ENCODE measurements at regions not wholly inside any gene's neighbourhood (a gene's known extent, or its start where the extent isn't known, plus 50 kb on each side); places are given as distances from the start of the nearest gene placed in this dataset.
"Not testable (repeated sequence)": the region's sequence is repeated elsewhere in the genome, so short reads cannot be mapped to it uniquely, and the experiment has no call there.

DNA sequence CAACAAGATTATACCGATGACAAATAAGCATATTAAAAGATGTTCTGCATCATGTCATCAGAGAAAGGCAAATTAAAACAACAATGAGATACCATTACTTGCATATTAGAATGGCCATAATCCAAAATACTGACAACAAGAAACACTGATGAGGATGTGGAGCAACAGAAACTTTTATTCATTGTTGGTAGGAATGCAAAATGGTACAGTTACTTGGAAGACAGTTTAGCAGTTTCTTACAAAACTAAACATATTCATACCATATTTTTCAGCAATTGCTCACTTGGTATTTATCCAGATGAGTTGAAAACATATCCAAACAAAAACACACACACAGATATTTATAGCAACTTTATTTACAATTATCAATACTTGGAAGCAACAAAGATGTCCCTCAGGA is 160.9 kb upstream of the MME start:
- Histone ChIP-seq H3K27ac (no peak overlapping the region), H3K9me3 (peaks cover 34% of the 10 kb centered on the region), H3K4me3 (no peak overlapping the region), H3K9ac (no peak overlapping the region), H4K20me1 (no peaks in the 10 kb centered on the region), H3K4me1 (no peaks in the 10 kb centered on the region), H3K4me2 (no peak overlapping the region), H3K27me3 (no peaks in the 10 kb centered on the region), H3K36me3 (no peaks in the 10 kb centered on the region)
- no peak for TF ChIP-seq Cebpa-rat (IDR thresholded peaks at IDR 0.05)

DNA sequence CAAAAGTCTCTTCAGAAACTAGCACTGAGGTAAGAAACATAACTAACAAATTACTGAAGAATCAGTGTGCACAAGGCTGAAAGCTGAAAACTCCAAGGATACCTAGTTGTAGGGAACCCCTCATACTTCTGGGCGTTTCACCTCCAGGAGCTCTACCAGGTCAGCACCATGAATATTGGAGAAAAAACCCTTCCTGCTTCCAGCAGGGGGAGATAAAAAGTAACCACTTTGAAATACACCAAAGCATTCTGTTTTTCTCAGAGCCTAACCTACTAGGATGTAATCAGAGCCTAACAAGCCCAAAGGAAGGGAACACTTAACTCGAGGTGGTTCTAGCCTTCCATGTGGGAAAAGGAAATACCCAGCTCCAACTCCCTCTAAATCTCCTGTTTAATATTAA is 175.8 kb upstream of the MME start:
- Histone ChIP-seq H3K27ac (no peak overlapping the region), H3K4me3 (no peak overlapping the region), H3K36me3 (no peaks in the 10 kb centered on the region), H3K9ac (no peak overlapping the region), H3K4me2 (no peak overlapping the region), H3K4me1 (no peaks in the 10 kb centered on the region), H4K20me1 (no peaks in the 10 kb centered on the region), H3K9me3 (no peaks in the 10 kb centered on the region), H3K27me3 (no peaks in the 10 kb centered on the region)
- TF ChIP-seq Cebpa-rat (IDR thresholded peaks at IDR 0.05) = no peak

- not testable (repeated sequence) for H3K4me1 ChIP-seq, H3K4me3 ChIP-seq, H3K27ac ChIP-seq, H3K9me3 ChIP-seq, H4K20me1 ChIP-seq, H3K9ac ChIP-seq, H3K4me2 ChIP-seq, H3K27me3 ChIP-seq, H3K36me3 ChIP-seq
These were observed 177.6 kb upstream of the MME start for GRCh38 chr3:154902495-154902894.

DNA sequence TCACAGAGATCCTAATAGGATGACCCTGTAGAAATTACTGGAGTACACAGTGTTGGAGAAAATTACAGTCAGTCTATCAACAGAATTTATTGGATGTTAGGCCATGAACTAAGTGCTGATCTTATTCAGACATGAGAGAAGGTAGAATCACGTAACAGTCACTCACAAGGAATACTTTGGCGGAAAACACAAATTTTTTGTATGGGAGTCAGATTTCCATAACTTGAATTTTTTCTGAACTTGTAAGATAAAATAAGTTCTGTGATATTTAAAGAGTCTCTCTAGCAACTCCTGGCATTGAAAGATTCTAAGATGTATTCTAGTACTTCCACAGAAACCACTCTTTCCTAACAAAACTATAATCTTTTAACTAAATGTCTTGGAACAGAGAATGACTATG is 178.8 kb upstream of the MME start:
- no peaks in the 10 kb centered on the region for H4K20me1 ChIP-seq
- no peaks in the 10 kb centered on the region for H3K9me3 ChIP-seq
- H3K4me2 ChIP-seq = no peak overlapping the region
- no peaks in the 10 kb centered on the region for H3K27me3 ChIP-seq
- H3K4me1 ChIP-seq = no peaks in the 10 kb centered on the region
- no peaks in the 10 kb centered on the region for H3K36me3 ChIP-seq
- H3K27ac ChIP-seq = no peak overlapping the region
- no peak for TF ChIP-seq Cebpa-rat (IDR thresholded peaks at IDR 0.05)
- no peak overlapping the region for H3K9ac ChIP-seq
- no peak overlapping the region for H3K4me3 ChIP-seq

GRCh38 chr3:154900816-154901215 is 179.3 kb upstream of the MME start:
- H3K27ac ChIP-seq = no peak overlapping the region
- H3K4me3 ChIP-seq = no peak overlapping the region
- TF ChIP-seq Cebpa-rat (IDR thresholded peaks at IDR 0.05) = no peak
- H3K9me3 ChIP-seq = no peaks in the 10 kb centered on the region
- no peaks in the 10 kb centered on the region for H3K4me1 ChIP-seq
- no peaks in the 10 kb centered on the region for H3K36me3 ChIP-seq
- H3K27me3 ChIP-seq = no peaks in the 10 kb centered on the region
- no peaks in the 10 kb centered on the region for H4K20me1 ChIP-seq
- no peak overlapping the region for H3K9ac ChIP-seq
- no peak overlapping the region for H3K4me2 ChIP-seq

DNA sequence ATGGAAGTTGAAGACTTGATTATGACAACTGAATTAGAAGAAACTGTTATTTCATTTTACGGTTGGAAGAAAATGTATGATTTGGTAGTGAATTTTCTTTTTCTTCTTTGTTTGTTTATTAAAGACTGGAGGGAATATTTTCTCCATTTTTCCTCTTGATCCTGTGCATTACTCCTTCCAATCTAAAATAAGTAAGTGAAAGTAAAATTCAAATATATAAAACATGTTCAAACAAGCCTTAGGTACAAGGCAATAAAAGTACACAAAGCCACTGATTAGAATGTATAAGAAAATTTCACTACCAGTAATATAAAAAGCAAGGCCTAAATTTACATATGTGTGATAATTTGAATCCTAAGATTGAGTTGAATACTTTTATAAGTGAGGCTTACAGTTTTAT is 181.2 kb upstream of the MME start:
- Histone ChIP-seq H3K27ac (no peak overlapping the region), H3K4me1 (no peaks in the 10 kb centered on the region)

DNA sequence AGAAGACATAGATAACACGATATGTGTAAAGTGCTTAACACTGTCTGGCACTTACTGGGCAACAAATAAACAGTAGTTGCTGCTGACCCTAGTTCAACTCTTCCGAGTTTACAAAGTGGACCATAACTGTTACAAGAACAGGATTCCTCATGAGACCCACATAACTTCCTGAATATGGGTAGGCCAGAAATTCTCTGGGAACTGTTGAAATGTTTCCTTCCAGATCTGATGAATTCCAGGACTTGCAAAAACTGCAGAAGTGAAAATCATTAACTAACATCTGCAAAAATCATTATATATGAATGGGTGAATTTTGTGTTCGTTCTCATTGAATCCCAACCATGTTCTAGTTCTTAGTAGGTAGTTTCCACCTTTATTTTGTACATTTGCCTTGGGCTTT is 181.7 kb upstream of the MME start:
- Histone ChIP-seq H3K9me3 (no peaks in the 10 kb centered on the region), H3K27ac (no peak overlapping the region), H4K20me1 (no peaks in the 10 kb centered on the region), H3K4me2 (no peak overlapping the region), H3K36me3 (no peaks in the 10 kb centered on the region), H3K4me3 (no peak overlapping the region), H3K9ac (no peak overlapping the region), H3K27me3 (no peaks in the 10 kb centered on the region), H3K4me1 (no peaks in the 10 kb centered on the region)
- no peak for TF ChIP-seq Cebpa-rat (IDR thresholded peaks at IDR 0.05)

More for the DNA sequence above, 181.2 kb upstream of the MME start:
- Histone ChIP-seq H3K4me3 (no peak overlapping the region), H3K27me3 (no peaks in the 10 kb centered on the region), H3K9me3 (no peaks in the 10 kb centered on the region), H4K20me1 (no peaks in the 10 kb centered on the region), H3K4me2 (no peak overlapping the region), H3K36me3 (no peaks in the 10 kb centered on the region), H3K9ac (no peak overlapping the region)
- TF ChIP-seq Cebpa-rat (IDR thresholded peaks at IDR 0.05) = no peak

DNA sequence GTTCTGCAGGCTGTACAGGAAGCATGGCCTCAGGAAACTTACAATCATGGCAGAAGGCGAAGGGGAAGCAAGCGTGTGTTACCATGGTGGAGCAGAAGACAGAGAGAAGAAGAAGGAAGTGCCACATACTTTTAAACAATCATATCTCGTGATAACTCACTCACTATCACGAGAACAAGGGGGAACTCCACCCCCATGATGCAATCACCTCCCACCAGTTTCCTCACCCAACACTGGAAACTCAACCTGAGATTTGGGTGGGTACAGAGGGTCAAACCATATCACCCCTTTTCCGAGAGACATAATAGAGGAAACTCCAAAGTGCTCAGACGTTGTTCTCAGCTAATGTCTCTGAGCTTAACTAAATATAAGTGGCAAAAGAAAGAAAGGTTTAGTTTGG is 186.3 kb upstream of the MME start:
- H3K4me3 ChIP-seq = no peak overlapping the region
- no peaks in the 10 kb centered on the region for H4K20me1 ChIP-seq
- peaks cover 9% of the 10 kb centered on the region for H3K9me3 ChIP-seq
- H3K9ac ChIP-seq = no peak overlapping the region
- no peak for TF ChIP-seq Cebpa-rat (IDR thresholded peaks at IDR 0.05)
- H3K4me2 ChIP-seq = no peak overlapping the region
- H3K27ac ChIP-seq = no peak overlapping the region
- H3K4me1 ChIP-seq = no peaks in the 10 kb centered on the region
- no peaks in the 10 kb centered on the region for H3K36me3 ChIP-seq
- no peaks in the 10 kb centered on the region for H3K27me3 ChIP-seq

DNA sequence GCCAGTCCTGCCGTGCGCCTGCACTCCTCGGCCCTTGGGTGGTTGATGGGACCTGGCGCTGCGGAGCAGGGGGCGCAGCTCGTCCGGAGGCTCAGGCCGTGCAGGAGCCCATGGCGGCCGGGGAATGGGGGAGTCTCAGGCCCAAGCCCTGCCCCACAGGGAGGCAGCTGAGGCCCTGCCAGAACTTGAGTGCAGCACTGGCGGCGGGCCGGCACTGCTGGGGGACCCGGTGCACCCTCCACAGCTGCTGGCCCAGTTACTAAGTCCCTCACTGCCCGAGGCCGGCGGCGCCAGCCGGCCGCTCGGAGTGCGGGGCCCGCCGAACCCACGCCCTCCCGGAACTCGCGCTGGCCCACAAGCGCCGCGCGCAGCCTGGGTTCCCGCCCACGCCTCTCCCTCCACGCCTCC is 190.9 kb upstream of the MME start:
- Histone ChIP-seq H3K9ac (no peak overlapping the region), H3K9me3 (peaks cover 21% of the 10 kb centered on the region), H3K27ac (no peak overlapping the region), H3K4me2 (no peak overlapping the region), H3K4me1 (peaks cover 9% of the 10 kb centered on the region; the same call in 1 of the 2 replicates), H3K36me3 (no peaks in the 10 kb centered on the region), H3K4me3 (no peak overlapping the region), H3K27me3 (no peaks in the 10 kb centered on the region), H4K20me1 (no peaks in the 10 kb centered on the region)
- no peak for TF ChIP-seq Cebpa-rat (IDR thresholded peaks at IDR 0.05)

DNA sequence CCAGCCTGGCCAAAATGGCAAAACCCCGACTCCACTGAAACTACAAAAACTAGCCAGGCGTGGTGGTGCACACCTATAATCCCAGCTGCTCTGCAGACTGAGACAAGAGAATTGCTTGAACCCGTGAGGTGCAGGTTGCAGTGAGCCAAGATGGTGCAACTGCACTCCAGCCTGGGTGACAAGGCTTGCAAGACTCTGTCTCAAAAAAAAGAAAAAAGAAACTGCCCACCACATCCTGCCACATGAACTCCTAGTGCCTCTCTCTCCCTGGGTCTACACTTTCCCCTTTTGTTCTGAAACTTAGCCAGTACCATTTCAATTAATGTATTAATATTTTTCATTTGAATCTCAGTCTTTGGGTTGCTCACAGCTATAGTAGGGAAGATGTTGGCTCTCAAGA is 192.2 kb upstream of the MME start:
- peaks cover 21% of the 10 kb centered on the region for H3K9me3 ChIP-seq
- peaks cover 9% of the 10 kb centered on the region; the same call in 1 of the 2 replicates for H3K4me1 ChIP-seq
- no peak overlapping the region for H3K4me3 ChIP-seq
- TF ChIP-seq Cebpa-rat (IDR thresholded peaks at IDR 0.05) = no peak
- no peaks in the 10 kb centered on the region for H3K36me3 ChIP-seq
- no peak overlapping the region for H3K9ac ChIP-seq
- peak overlapping the region; percentile 4; the same call in 1 of the 2 replicates for H3K4me2 ChIP-seq
- H4K20me1 ChIP-seq = no peaks in the 10 kb centered on the region
- no peak overlapping the region for H3K27ac ChIP-seq
- H3K27me3 ChIP-seq = no peaks in the 10 kb centered on the region

DNA sequence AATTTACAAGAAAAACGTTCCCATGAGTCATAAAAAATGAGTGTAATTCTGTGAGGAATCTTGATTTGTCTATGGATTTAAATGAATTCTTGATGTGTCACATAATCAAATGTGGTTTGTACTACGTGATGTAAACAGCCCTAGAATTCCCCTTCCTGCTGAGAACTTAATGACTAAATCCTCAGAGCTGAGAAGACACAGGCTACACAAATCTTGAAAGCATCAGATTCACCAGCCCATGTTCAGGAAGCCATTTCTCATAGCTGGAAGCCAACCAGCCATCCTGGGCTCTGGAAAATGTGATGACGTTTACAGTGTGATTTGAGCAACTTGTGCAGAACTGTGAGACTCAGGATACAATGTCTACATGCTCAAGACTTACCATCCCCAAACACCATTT is 193.7 kb upstream of the MME start:
- H3K9ac ChIP-seq = no peak overlapping the region
- no peak for TF ChIP-seq Cebpa-rat (IDR thresholded peaks at IDR 0.05)
- no peaks in the 10 kb centered on the region for H4K20me1 ChIP-seq
- H3K9me3 ChIP-seq = peaks cover 21% of the 10 kb centered on the region
- peaks cover 9% of the 10 kb centered on the region; the same call in 1 of the 2 replicates for H3K4me1 ChIP-seq
- H3K27ac ChIP-seq = no peak overlapping the region
- no peaks in the 10 kb centered on the region for H3K27me3 ChIP-seq
- H3K4me3 ChIP-seq = no peak overlapping the region
- H3K4me2 ChIP-seq = no peak overlapping the region
- no peaks in the 10 kb centered on the region for H3K36me3 ChIP-seq

Measured in BLaER1 (cell line).